ENCODE measurements at regions not wholly inside any gene's neighbourhood (a gene's known extent, or its start where the extent isn't known, plus 50 kb on each side); places are given as distances from the start of the nearest gene placed in this dataset.

- TF ChIP-seq, protein P1, sequence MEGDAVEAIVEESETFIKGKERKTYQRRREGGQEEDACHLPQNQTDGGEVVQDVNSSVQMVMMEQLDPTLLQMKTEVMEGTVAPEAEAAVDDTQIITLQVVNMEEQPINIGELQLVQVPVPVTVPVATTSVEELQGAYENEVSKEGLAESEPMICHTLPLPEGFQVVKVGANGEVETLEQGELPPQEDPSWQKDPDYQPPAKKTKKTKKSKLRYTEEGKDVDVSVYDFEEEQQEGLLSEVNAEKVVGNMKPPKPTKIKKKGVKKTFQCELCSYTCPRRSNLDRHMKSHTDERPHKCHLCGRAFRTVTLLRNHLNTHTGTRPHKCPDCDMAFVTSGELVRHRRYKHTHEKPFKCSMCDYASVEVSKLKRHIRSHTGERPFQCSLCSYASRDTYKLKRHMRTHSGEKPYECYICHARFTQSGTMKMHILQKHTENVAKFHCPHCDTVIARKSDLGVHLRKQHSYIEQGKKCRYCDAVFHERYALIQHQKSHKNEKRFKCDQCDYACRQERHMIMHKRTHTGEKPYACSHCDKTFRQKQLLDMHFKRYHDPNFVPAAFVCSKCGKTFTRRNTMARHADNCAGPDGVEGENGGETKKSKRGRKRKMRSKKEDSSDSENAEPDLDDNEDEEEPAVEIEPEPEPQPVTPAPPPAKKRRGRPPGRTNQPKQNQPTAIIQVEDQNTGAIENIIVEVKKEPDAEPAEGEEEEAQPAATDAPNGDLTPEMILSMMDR (IDR thresholded peaks at IDR 0.05), result no peak
- TF ChIP-seq POLR2A (IDR thresholded peaks at IDR 0.05), result no peak
These were observed 161.3 kb downstream of the RTL9 start for GRCh38 chrX:110519906-110520452.

Data from right lobe of liver (tissue), 4 donors.